ENCODE measurements at regions not wholly inside any gene's neighbourhood (a gene's known extent, or its start where the extent isn't known, plus 50 kb on each side); places are given as distances from the start of the nearest gene placed in this dataset.

DNA sequence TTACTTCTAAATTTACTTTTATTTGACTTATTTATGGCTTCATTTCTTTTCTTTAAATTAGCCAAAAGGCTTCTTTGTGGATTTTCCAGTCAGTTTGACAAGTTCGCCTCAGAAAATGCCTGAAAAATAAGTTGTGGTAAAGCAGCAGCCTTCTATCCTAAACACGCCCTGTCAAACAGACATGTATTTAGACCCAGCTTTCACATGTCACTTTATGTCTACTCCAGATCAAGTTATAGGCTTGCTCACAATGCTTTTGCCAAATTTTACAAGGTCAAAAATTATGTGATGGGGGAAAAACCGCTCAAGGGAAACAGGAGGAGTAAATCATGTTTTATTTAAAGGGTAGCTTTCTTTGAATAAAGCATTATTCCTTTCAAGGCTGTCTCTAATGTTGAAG lies 615.0 kb downstream of the HDGFL1 start:
- intact Hi-C loops (cut with micrococcal nuclease): no loop called here
- CTCF ChIA-PET: no interaction called here

DNA sequence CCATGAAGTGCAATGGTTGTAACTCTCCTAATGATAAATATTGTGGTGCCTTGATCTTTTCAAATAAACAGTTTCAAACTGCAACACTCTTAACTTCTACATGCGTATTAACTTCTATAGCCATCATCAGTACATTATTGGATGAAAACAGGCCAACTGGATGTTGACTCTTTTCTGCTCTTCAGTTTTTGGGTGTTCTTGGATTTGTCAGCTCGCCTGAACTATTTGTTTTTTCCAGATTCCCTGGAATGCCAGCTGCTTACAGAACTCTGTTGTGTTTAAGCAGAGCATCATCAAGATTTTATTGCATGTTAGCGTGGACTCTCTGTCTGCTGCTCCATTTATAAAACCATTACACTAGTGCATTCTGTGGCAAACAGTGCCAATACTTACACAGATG lies 626.1 kb downstream of the HDGFL1 start:
- Histone ChIP-seq H3K4me2 (ENCODE audit: low read length) (no peak overlapping the region), H3K4me1 (ENCODE audit: control insufficient read depth in 1 of 2, insufficient read depth in 2 of 2, low read length in 2 of 2) (no peaks in the 10 kb centered on the region), H3K9me3 (ENCODE audit: control insufficient read depth in 1 of 2, insufficient read depth in 1 of 2, low read depth in 1 of 2, low read length in 2 of 2) (peaks cover 0 to 2% of the 10 kb centered on the region in 2 experiments; a peak in 1 of 4 replicates), H3K27ac (ENCODE audit: low read depth, low read length) (no peak overlapping the region), H3K4me3 (replicated peaks in 1 of 2; ENCODE audit: low read depth in 1 of 2, low read length in 2 of 2) (no peak overlapping the region), H4K20me1 (ENCODE audit: insufficient read depth) (no peaks in the 10 kb centered on the region), H3K36me3 (ENCODE audit: control insufficient read depth in 1 of 2, insufficient read depth in 2 of 2, low read length in 2 of 2) (no peaks in the 10 kb centered on the region), H3K9ac (ENCODE audit: low read length) (no peak overlapping the region), H3K27me3 (ENCODE audit: insufficient read depth, low read length) (no peaks in the 10 kb centered on the region), H3K9me2 (ENCODE audit: insufficient read depth) (no peaks in the 10 kb centered on the region), H2AFZ (ENCODE audit: low read depth, low read length, poor library complexity, severe bottlenecking) (no peak overlapping the region), H3K79me2 (ENCODE audit: insufficient read depth, low read length) (no peaks in the 10 kb centered on the region)
- no peak for TF ChIP-seq RAD21 (IDR thresholded peaks at IDR 0.05; ENCODE audit: low read depth)
- TF ChIP-seq EGR1 (IDR thresholded peaks at IDR 0.05; ENCODE audit: low read depth): no peak
- CTCF ChIA-PET: no interaction called here
- DNase-seq (ENCODE audit: low read depth, low spot score): no peak
- intact Hi-C loops (cut with micrococcal nuclease): no loop called here
- RAD21 ChIA-PET (ENCODE audit: low non-redundant PET in 1 of 2, low total read pairs in 2 of 2, uncharacterized antibody in 2 of 2, unreplicated experiment in 2 of 2): no interaction called here
- no TSS peak for BruUV-seq (replicated peaks)
- POLR2A ChIA-PET: no interaction called here
- ATAC-seq: no peak

More for the DNA sequence above, 615.0 kb downstream of the HDGFL1 start:
- ATAC-seq: no peak
- Histone ChIP-seq H3K36me3 (ENCODE audit: control insufficient read depth in 1 of 2, insufficient read depth in 2 of 2, low read length in 2 of 2) (no peaks in the 10 kb centered on the region), H3K27me3 (ENCODE audit: insufficient read depth, low read length) (no peaks in the 10 kb centered on the region), H3K4me3 (replicated peaks in 1 of 2; ENCODE audit: low read depth in 1 of 2, low read length in 2 of 2) (no peak overlapping the region), H3K4me2 (ENCODE audit: low read length) (no peak overlapping the region), H3K27ac (ENCODE audit: low read depth, low read length) (no peak overlapping the region), H4K20me1 (ENCODE audit: insufficient read depth) (no peaks in the 10 kb centered on the region), H3K4me1 (ENCODE audit: control insufficient read depth in 1 of 2, insufficient read depth in 2 of 2, low read length in 2 of 2) (no peaks in the 10 kb centered on the region), H3K9ac (ENCODE audit: low read length) (no peak overlapping the region), H3K9me3 (ENCODE audit: control insufficient read depth in 1 of 2, insufficient read depth in 1 of 2, low read depth in 1 of 2, low read length in 2 of 2) (peaks cover 0 to 4% of the 10 kb centered on the region in 2 experiments; a peak in 2 of 4 replicates), H3K9me2 (ENCODE audit: insufficient read depth) (no peaks in the 10 kb centered on the region), H2AFZ (ENCODE audit: low read depth, low read length, poor library complexity, severe bottlenecking) (no peak overlapping the region), H3K79me2 (ENCODE audit: insufficient read depth, low read length) (no peaks in the 10 kb centered on the region)
- BruUV-seq (replicated peaks): no TSS peak
- ChIA-PET POLR2A (no interaction called here), RAD21 (ENCODE audit: low non-redundant PET in 1 of 2, low total read pairs in 2 of 2, uncharacterized antibody in 2 of 2, unreplicated experiment in 2 of 2) (no interaction called here)
- TF ChIP-seq CBX3 (IDR thresholded peaks at IDR 0.05; ENCODE audit: low read depth): no peak
- TF ChIP-seq TCF7L2 (IDR thresholded peaks at IDR 0.05; ENCODE audit: borderline replicate concordance, extremely low read depth, insufficient read depth, insufficient read length): no peak
- DNase-seq (ENCODE audit: low read depth, low spot score): no peak

DNA sequence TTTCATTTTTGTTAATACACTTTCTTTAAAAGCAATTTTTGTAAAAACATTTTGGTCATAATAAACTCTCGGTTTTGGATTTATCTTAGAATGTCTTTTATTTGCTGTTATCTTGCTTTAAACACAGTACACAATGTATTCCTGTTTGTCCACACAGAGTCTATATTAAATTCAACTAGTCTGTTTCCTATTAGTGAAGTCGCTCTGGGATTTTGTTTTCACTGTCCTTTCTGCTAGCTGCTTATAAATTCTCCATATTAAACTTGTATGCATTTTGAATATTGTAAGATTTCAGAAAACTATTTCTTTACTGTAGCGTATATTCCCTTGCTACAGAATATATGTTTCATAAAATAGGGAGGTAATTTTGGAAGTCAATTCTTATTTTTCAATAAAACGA lies 630.2 kb downstream of the HDGFL1 start:
- H3K27ac ChIP-seq (ENCODE audit: low read depth, low read length): no peak overlapping the region
- no peaks in the 10 kb centered on the region for H3K4me1 ChIP-seq (ENCODE audit: control insufficient read depth in 1 of 2, insufficient read depth in 2 of 2, low read length in 2 of 2)
- no peaks in the 10 kb centered on the region for H3K9me2 ChIP-seq (ENCODE audit: insufficient read depth)
- no peaks in the 10 kb centered on the region for H4K20me1 ChIP-seq (ENCODE audit: insufficient read depth)
- no peak overlapping the region for H2AFZ ChIP-seq (ENCODE audit: low read depth, low read length, poor library complexity, severe bottlenecking)
- ATAC-seq: no peak
- intact Hi-C loops (cut with micrococcal nuclease): no loop called here
- no peaks in the 10 kb centered on the region for H3K27me3 ChIP-seq (ENCODE audit: insufficient read depth, low read length)
- TF ChIP-seq, protein P1, sequence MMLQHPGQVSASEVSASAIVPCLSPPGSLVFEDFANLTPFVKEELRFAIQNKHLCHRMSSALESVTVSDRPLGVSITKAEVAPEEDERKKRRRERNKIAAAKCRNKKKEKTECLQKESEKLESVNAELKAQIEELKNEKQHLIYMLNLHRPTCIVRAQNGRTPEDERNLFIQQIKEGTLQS (IDR thresholded peaks at IDR 0.05): no peak
- POLR2A ChIA-PET: no interaction called here
- no peaks in the 10 kb centered on the region for H3K36me3 ChIP-seq (ENCODE audit: control insufficient read depth in 1 of 2, insufficient read depth in 2 of 2, low read length in 2 of 2)
- CTCF ChIA-PET: no interaction called here
- H3K9me3 ChIP-seq (ENCODE audit: control insufficient read depth in 1 of 2, insufficient read depth in 1 of 2, low read depth in 1 of 2, low read length in 2 of 2): peaks cover 0 to 3% of the 10 kb centered on the region in 2 experiments; a peak in 2 of 4 replicates
- no peak for DNase-seq (ENCODE audit: low read depth, low spot score)
- H3K9ac ChIP-seq (ENCODE audit: low read length): no peak overlapping the region
- no peak overlapping the region for H3K4me2 ChIP-seq (ENCODE audit: low read length)
- RAD21 ChIA-PET (ENCODE audit: low non-redundant PET in 1 of 2, low total read pairs in 2 of 2, uncharacterized antibody in 2 of 2, unreplicated experiment in 2 of 2): no interaction called here
- no peak overlapping the region for H3K4me3 ChIP-seq (replicated peaks in 1 of 2; ENCODE audit: low read depth in 1 of 2, low read length in 2 of 2)
- no TSS peak for BruUV-seq (replicated peaks)
- H3K79me2 ChIP-seq (ENCODE audit: insufficient read depth, low read length): no peaks in the 10 kb centered on the region
